Esophagus squamous epithelium (tissue), 4 donors: ENCODE measurements at regions not wholly inside any gene's neighbourhood (a gene's known extent, or its start where the extent isn't known, plus 50 kb on each side); places are given as distances from the start of the nearest gene placed in this dataset.

Source experiments
- POLR2A ChIP-seq, 4 donors: fragments of 450-650 bp; IDR thresholded peaks; one replicate each; pipeline ENCODE4 v1.6.1; 2017; ENCODE audit warnings: antibody characterized with exemption in 4 of 4, mild to moderate bottlenecking in 4 of 4, moderate library complexity in 3 of 4
- TF ChIP-seq, protein P1 (sequence below), 6 experiments: fragments of 450-650 bp in 4 of 6; fragments of 200-600 bp in 2 of 6; sonication (generic) in 2 of 6; IDR thresholded peaks; one replicate each; pipeline ENCODE4 v1.5.1; 2016 to 2019; ENCODE audit warnings: antibody characterized with exemption in 6 of 6, mild to moderate bottlenecking in 4 of 6, moderate library complexity in 4 of 6

GRCh38 chr6:138000941-138001340 is 106.3 kb downstream of the PERP start:
- no peak for TF ChIP-seq POLR2A (IDR thresholded peaks at IDR 0.05)
- TF ChIP-seq, protein P1, sequence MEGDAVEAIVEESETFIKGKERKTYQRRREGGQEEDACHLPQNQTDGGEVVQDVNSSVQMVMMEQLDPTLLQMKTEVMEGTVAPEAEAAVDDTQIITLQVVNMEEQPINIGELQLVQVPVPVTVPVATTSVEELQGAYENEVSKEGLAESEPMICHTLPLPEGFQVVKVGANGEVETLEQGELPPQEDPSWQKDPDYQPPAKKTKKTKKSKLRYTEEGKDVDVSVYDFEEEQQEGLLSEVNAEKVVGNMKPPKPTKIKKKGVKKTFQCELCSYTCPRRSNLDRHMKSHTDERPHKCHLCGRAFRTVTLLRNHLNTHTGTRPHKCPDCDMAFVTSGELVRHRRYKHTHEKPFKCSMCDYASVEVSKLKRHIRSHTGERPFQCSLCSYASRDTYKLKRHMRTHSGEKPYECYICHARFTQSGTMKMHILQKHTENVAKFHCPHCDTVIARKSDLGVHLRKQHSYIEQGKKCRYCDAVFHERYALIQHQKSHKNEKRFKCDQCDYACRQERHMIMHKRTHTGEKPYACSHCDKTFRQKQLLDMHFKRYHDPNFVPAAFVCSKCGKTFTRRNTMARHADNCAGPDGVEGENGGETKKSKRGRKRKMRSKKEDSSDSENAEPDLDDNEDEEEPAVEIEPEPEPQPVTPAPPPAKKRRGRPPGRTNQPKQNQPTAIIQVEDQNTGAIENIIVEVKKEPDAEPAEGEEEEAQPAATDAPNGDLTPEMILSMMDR (IDR thresholded peaks at IDR 0.05): no peak
